HEK293 (cell line): ENCODE measurements at regions not wholly inside any gene's neighbourhood (a gene's known extent, or its start where the extent isn't known, plus 50 kb on each side); places are given as distances from the start of the nearest gene placed in this dataset.

Experiments
- CTCF ChIA-PET: fragments of 350-600 bp; formaldehyde crosslinking; extraction: SDS; loops from one replicate; lab custom pipeline; 2021; ENCODE audit warnings: antibody characterized with exemption; lab: Yijun Ruan, JAX
- POLR2A ChIA-PET: fragments of 300-600 bp; formaldehyde crosslinking; extraction: SDS; loops from one replicate; lab custom pipeline; 2020; ENCODE audit warnings: antibody characterized with exemption, inconsistent platforms; lab: Yijun Ruan, JAX
- H3K27ac ChIP-seq: fragments of 200-500 bp; sonication (Bioruptor generic); 2 replicates; pipeline ENCODE4 v1.5.1; 2014; ENCODE audit warnings: low read depth, low read length, control low read depth, inconsistent platforms; ENCODE audit errors: extremely low read depth
- H3K36me3 ChIP-seq, 2 experiments: fragments of 200-500 bp in 1 of 2; sonication (Bioruptor generic) in 1 of 2; 1 replicate in 1 of 2; 2 replicates in 1 of 2; pipeline ENCODE4 v1.5.1; 2014 to 2017; ENCODE audit warnings: inconsistent platforms in 2 of 2, low read length in 2 of 2; ENCODE audit not compliant: control insufficient read depth in 2 of 2, insufficient read depth in 1 of 2
- H3K4me1 ChIP-seq: fragments of 200-500 bp; sonication (Bioruptor generic); 2 replicates; pipeline ENCODE4 v1.5.1; 2014; ENCODE audit warnings: mild to moderate bottlenecking, low read length, inconsistent platforms; ENCODE audit not compliant: control insufficient read depth, insufficient read depth
- H3K4me3 ChIP-seq: 2 replicates; pipeline ENCODE4 v1.5.1; 2011; ENCODE audit warnings: low read depth, mild to moderate bottlenecking, control low read depth, low read length, moderate library complexity
- H3K9me3 ChIP-seq: fragments of 200-500 bp; sonication (Bioruptor generic); 2 replicates; pipeline ENCODE4 v1.5.1; 2014; ENCODE audit warnings: low read depth, low read length, inconsistent platforms; ENCODE audit not compliant: control insufficient read depth, insufficient read depth
- BCL6B ChIP-seq: fragments of 450-650 bp; formaldehyde crosslinking; IDR thresholded peaks from 2 replicates; pipeline ENCODE4 v1.5.1; 2017; ENCODE audit warnings: missing biosample characterization, missing genetic modification characterization
- GLI4 ChIP-seq: fragments of 450-650 bp; formaldehyde crosslinking; IDR thresholded peaks from 2 replicates; pipeline ENCODE4 v1.5.1; 2016; ENCODE audit warnings: missing biosample characterization, missing genetic modification characterization
- HOXA7 ChIP-seq: sonication (generic); formaldehyde crosslinking; IDR thresholded peaks from 2 replicates; pipeline ENCODE4 v1.8.1; 2022; ENCODE audit warnings: missing genetic modification reagents, borderline replicate concordance
- HOXC10 ChIP-seq: sonication (generic); formaldehyde crosslinking; IDR thresholded peaks from 2 replicates; pipeline ENCODE4 v1.8.1; 2023; ENCODE audit warnings: mild to moderate bottlenecking, missing genetic modification reagents
- HOXD13 ChIP-seq: sonication (generic); formaldehyde crosslinking; IDR thresholded peaks from 2 replicates; pipeline ENCODE4 v1.8.0; 2022; ENCODE audit warnings: missing genetic modification reagents, borderline replicate concordance
- KLF17 ChIP-seq: fragments of 450-650 bp; formaldehyde crosslinking; IDR thresholded peaks from 2 replicates; pipeline ENCODE4 v1.5.1; 2016; ENCODE audit warnings: missing biosample characterization, missing genetic modification characterization
- MEIS1 ChIP-seq: sonication (generic); formaldehyde crosslinking; IDR thresholded peaks from 2 replicates; pipeline ENCODE4 v1.8.1; 2022; ENCODE audit warnings: missing genetic modification reagents, mild to moderate bottlenecking, borderline replicate concordance
- OSR2 ChIP-seq: fragments of 450-650 bp; formaldehyde crosslinking; IDR thresholded peaks from 2 replicates; pipeline ENCODE4 v1.5.1; 2016; ENCODE audit warnings: missing biosample characterization, missing genetic modification characterization
- OVOL3 ChIP-seq: fragments of 450-650 bp; formaldehyde crosslinking; IDR thresholded peaks from 2 replicates; pipeline ENCODE4 v1.5.1; 2016; ENCODE audit warnings: missing biosample characterization, missing genetic modification characterization
- PRDM2 ChIP-seq: fragments of 450-650 bp; formaldehyde crosslinking; IDR thresholded peaks from 2 replicates; pipeline ENCODE4 v1.5.1; 2016; ENCODE audit warnings: missing biosample characterization, missing genetic modification characterization, borderline replicate concordance
- YY2 ChIP-seq: fragments of 450-650 bp; formaldehyde crosslinking; IDR thresholded peaks from 2 replicates; pipeline ENCODE4 v1.5.1; 2016; ENCODE audit warnings: missing biosample characterization, missing genetic modification characterization
- ZFP3 ChIP-seq: fragments of 450-650 bp; formaldehyde crosslinking; IDR thresholded peaks from 2 replicates; pipeline ENCODE4 v1.5.1; 2016; ENCODE audit warnings: low read depth, missing biosample characterization, missing genetic modification characterization
- ZNF148 ChIP-seq: fragments of 450-650 bp; formaldehyde crosslinking; IDR thresholded peaks from 2 replicates; pipeline ENCODE4 v1.5.0; 2017; ENCODE audit warnings: missing biosample characterization, missing genetic modification characterization, borderline replicate concordance
- ZNF274 ChIP-seq, 2 experiments: fragments of 200-500 bp in 1 of 2; fragments of 450-650 bp in 1 of 2; sonication (Bioruptor generic) in 1 of 2; formaldehyde crosslinking in 1 of 2; IDR thresholded peaks; 2 replicates each; pipeline versions ENCODE4 v1.5.1 to v1.6.1; 2014 to 2016; ENCODE audit warnings: borderline replicate concordance in 1 of 2, inconsistent platforms in 1 of 2, low read length in 1 of 2, missing biosample characterization in 1 of 2, missing genetic modification characterization in 1 of 2
- ZNF394 ChIP-seq: fragments of 450-650 bp; formaldehyde crosslinking; IDR thresholded peaks from 2 replicates; pipeline ENCODE4 v1.5.1; 2016; ENCODE audit warnings: missing biosample characterization, missing genetic modification characterization, mild to moderate bottlenecking, moderate library complexity, borderline replicate concordance
- ZNF433 ChIP-seq: fragments of 450-650 bp; formaldehyde crosslinking; IDR thresholded peaks from 2 replicates; pipeline ENCODE4 v1.5.1; 2016; ENCODE audit warnings: missing biosample characterization, missing genetic modification characterization, low read depth
- ZNF560 ChIP-seq: fragments of 450-650 bp; formaldehyde crosslinking; IDR thresholded peaks from 2 replicates; pipeline ENCODE4 v1.5.1; 2017; ENCODE audit warnings: missing biosample characterization, missing genetic modification characterization, borderline replicate concordance
- ZNF571 ChIP-seq: fragments of 450-650 bp; formaldehyde crosslinking; IDR thresholded peaks from 2 replicates; pipeline ENCODE4 v1.5.0; 2017; ENCODE audit warnings: missing biosample characterization, missing genetic modification characterization
- ZNF585B ChIP-seq: fragments of 450-650 bp; formaldehyde crosslinking; IDR thresholded peaks from 2 replicates; pipeline ENCODE4 v1.5.1; 2016; ENCODE audit warnings: missing biosample characterization, missing genetic modification characterization
- ZNF600 ChIP-seq: fragments of 450-650 bp; formaldehyde crosslinking; IDR thresholded peaks from 2 replicates; pipeline ENCODE4 v1.5.1; 2016; ENCODE audit warnings: missing biosample characterization, missing genetic modification characterization
- ZNF639 ChIP-seq: fragments of 450-650 bp; formaldehyde crosslinking; IDR thresholded peaks from 2 replicates; pipeline ENCODE4 v1.5.1; 2016; ENCODE audit warnings: missing biosample characterization, missing genetic modification characterization
- ZNF645 ChIP-seq: fragments of 450-650 bp; formaldehyde crosslinking; IDR thresholded peaks from 2 replicates; pipeline ENCODE4; 2016; ENCODE audit warnings: missing biosample characterization, missing genetic modification characterization
- ZNF664 ChIP-seq: fragments of 450-650 bp; formaldehyde crosslinking; IDR thresholded peaks from 2 replicates; pipeline ENCODE4 v1.5.1; 2016; ENCODE audit warnings: missing biosample characterization, missing genetic modification characterization
- ZNF670 ChIP-seq: fragments of 450-650 bp; formaldehyde crosslinking; IDR thresholded peaks from 2 replicates; pipeline ENCODE4 v1.5.1; 2016; ENCODE audit warnings: missing biosample characterization, missing genetic modification characterization, low read depth

GRCh38 chr4:178814908-178815307, 1372.7 kb upstream of the AGA start (continued):
- TF ChIP-seq ZNF148 (tag by site-specific recombination) (no peak), HOXC10 (CRISPR knock-in tag) (no peak), ZNF639 (tag by site-specific recombination) (no peak), HOXA7 (CRISPR knock-in tag) (no peak), BCL6B (tag by site-specific recombination) (no peak), PRDM2 (no peak), ZFP3 (tag by site-specific recombination) (no peak), ZNF664 (tag by site-specific recombination) (no peak), ZNF600 (tag by site-specific recombination) (no peak), ZNF585B (tag by site-specific recombination) (no peak), ZNF274 (IDR thresholded peaks at IDR 0.05; ENCODE audit: low read length) (no peak), ZNF274 (tag by site-specific recombination; IDR thresholded peaks at IDR 0.05; ENCODE audit: borderline replicate concordance) (no peak), GLI4 (tag by site-specific recombination) (no peak), ZNF571 (tag by site-specific recombination) (no peak)

GRCh38 chr4:178823673-178824295, 1381.5 kb upstream of the AGA start:
- POLR2A ChIA-PET = no interaction called here
- no peaks in the 10 kb centered on the region for H3K9me3 ChIP-seq
- no peak overlapping the region for H3K4me3 ChIP-seq
- CTCF ChIA-PET = no interaction called here
- H3K4me1 ChIP-seq = no peaks in the 10 kb centered on the region
- H3K36me3 ChIP-seq = no peaks in the 10 kb centered on the region
- no peak overlapping the region for H3K27ac ChIP-seq
- TF ChIP-seq ZNF645 (tag by site-specific recombination) (no peak), MEIS1 (CRISPR knock-in tag) (no peak), KLF17 (no peak), HOXD13 (no peak), ZNF670 (tag by site-specific recombination) (no peak), OVOL3 (tag by site-specific recombination) (no peak), HOXC10 (CRISPR knock-in tag) (no peak), OSR2 (no peak), ZNF560 (tag by site-specific recombination) (no peak), YY2 (tag by site-specific recombination) (no peak), ZNF394 (tag by site-specific recombination) (no peak), ZNF433 (tag by site-specific recombination) (no peak)
